ENCODE measurements at regions not wholly inside any gene's neighbourhood (a gene's known extent, or its start where the extent isn't known, plus 50 kb on each side); places are given as distances from the start of the nearest gene placed in this dataset.

GRCh38 chr3:124101643-124102042 lies 109.7 kb upstream of the ROPN1 start:
- no peak for TF ChIP-seq CTCF (IDR thresholded peaks at IDR 0.05; ENCODE audit: unreplicated experiment)
- peaks cover 59% of the 10 kb centered on the region for H3K27me3 Mint-ChIP-seq (ENCODE audit: insufficient read depth, unreplicated experiment)
- H3K27ac Mint-ChIP-seq (ENCODE audit: low read depth, unreplicated experiment) = no peak overlapping the region

GRCh38 chr3:124107104-124107890 lies 115.4 kb upstream of the ROPN1 start:
- ChIA-PET POLR2A (no interaction called here), CTCF (interaction anchor here (0.8 to 1.5 kb wide), 3 partner anchors 8 to 27 kb away, joined by 3 to 4 read pairs (median 4); no protein-coding TSS in a partner anchor)
- BruUV-seq (replicated peaks) = no TSS peak
- H3K36me3 Mint-ChIP-seq (ENCODE audit: insufficient read depth, unreplicated experiment) = no peaks in the 10 kb centered on the region
- no peak overlapping the region for H3K27ac Mint-ChIP-seq (ENCODE audit: low read depth, unreplicated experiment)
- no peak for DNase-seq (ENCODE audit: unreplicated experiment)
- intact Hi-C loops (cut with micrococcal nuclease) = no loop called here
- H3K4me3 Mint-ChIP-seq (ENCODE audit: unreplicated experiment) = no peak overlapping the region
- H3K9me3 Mint-ChIP-seq (ENCODE audit: unreplicated experiment) = no peaks in the 10 kb centered on the region
- H3K27me3 Mint-ChIP-seq (ENCODE audit: insufficient read depth, unreplicated experiment) = peaks cover 5% of the 10 kb centered on the region
- TF ChIP-seq CTCF (IDR thresholded peaks at IDR 0.05; ENCODE audit: unreplicated experiment) = no peak
- no peaks in the 10 kb centered on the region for H3K4me1 Mint-ChIP-seq (ENCODE audit: insufficient read depth, unreplicated experiment)

More at GRCh38 chr3:124101643-124102042, 109.7 kb upstream of the ROPN1 start:
- POLR2A ChIA-PET = no interaction called here
- H3K36me3 Mint-ChIP-seq (ENCODE audit: insufficient read depth, unreplicated experiment) = no peaks in the 10 kb centered on the region
- no peak overlapping the region for H3K4me3 Mint-ChIP-seq (ENCODE audit: unreplicated experiment)
- intact Hi-C loops (cut with micrococcal nuclease) = no loop called here
- no TSS peak for BruUV-seq (replicated peaks)
- no peak for DNase-seq (ENCODE audit: unreplicated experiment)
- no peaks in the 10 kb centered on the region for H3K4me1 Mint-ChIP-seq (ENCODE audit: insufficient read depth, unreplicated experiment)
- CTCF ChIA-PET = no interaction called here
- H3K9me3 Mint-ChIP-seq (ENCODE audit: unreplicated experiment) = no peaks in the 10 kb centered on the region

GRCh38 chr3:124108446-124108845 lies 116.5 kb upstream of the ROPN1 start:
- no peak for TF ChIP-seq CTCF (IDR thresholded peaks at IDR 0.05; ENCODE audit: unreplicated experiment)
- Mint-ChIP-seq H3K27me3 (ENCODE audit: insufficient read depth, unreplicated experiment) (peaks cover 9% of the 10 kb centered on the region), H3K4me1 (ENCODE audit: insufficient read depth, unreplicated experiment) (no peaks in the 10 kb centered on the region), H3K4me3 (ENCODE audit: unreplicated experiment) (no peak overlapping the region), H3K36me3 (ENCODE audit: insufficient read depth, unreplicated experiment) (no peaks in the 10 kb centered on the region), H3K9me3 (ENCODE audit: unreplicated experiment) (no peaks in the 10 kb centered on the region), H3K27ac (ENCODE audit: low read depth, unreplicated experiment) (no peak overlapping the region)
- intact Hi-C loops (cut with micrococcal nuclease) = no loop called here
- POLR2A ChIA-PET = no interaction called here
- DNase-seq (ENCODE audit: unreplicated experiment) = no peak
- BruUV-seq (replicated peaks) = no TSS peak
- CTCF ChIA-PET = interaction anchor here (0.7 to 0.8 kb wide), 3 partner anchors 133 to 360 kb away, joined by 3 to 4 read pairs (median 3); no protein-coding TSS in a partner anchor

GRCh38 chr3:124113485-124113884 lies 121.6 kb upstream of the ROPN1 start:
- Mint-ChIP-seq H3K4me1 (ENCODE audit: insufficient read depth, unreplicated experiment) (no peaks in the 10 kb centered on the region), H3K27me3 (ENCODE audit: insufficient read depth, unreplicated experiment) (peaks cover 29% of the 10 kb centered on the region), H3K27ac (ENCODE audit: low read depth, unreplicated experiment) (no peak overlapping the region), H3K36me3 (ENCODE audit: insufficient read depth, unreplicated experiment) (no peaks in the 10 kb centered on the region), H3K9me3 (ENCODE audit: unreplicated experiment) (no peaks in the 10 kb centered on the region), H3K4me3 (ENCODE audit: unreplicated experiment) (no peak overlapping the region)
- CTCF ChIA-PET = no interaction called here
- no peak for DNase-seq (ENCODE audit: unreplicated experiment)
- POLR2A ChIA-PET = no interaction called here
- intact Hi-C loops (cut with micrococcal nuclease) = no loop called here
- BruUV-seq (replicated peaks) = no TSS peak
- TF ChIP-seq CTCF (IDR thresholded peaks at IDR 0.05; ENCODE audit: unreplicated experiment) = no peak

Measured in MCF 10A (cell line).